CD14-positive monocyte (primary cell): ENCODE measurements at regions not wholly inside any gene's neighbourhood (a gene's known extent, or its start where the extent isn't known, plus 50 kb on each side); places are given as distances from the start of the nearest gene placed in this dataset.

Experiments
- DNase-seq, 3 donors: peaks; one replicate each; pipeline ENCODE4 v3.0.0-alpha.2; 2011 to 2022
- H2AFZ ChIP-seq: 2 replicates; pipeline ENCODE4 v1.6.0; 2012; ENCODE audit warnings: mild to moderate bottlenecking, low read depth, low read length, inconsistent platforms; ENCODE audit not compliant: insufficient read depth, poor library complexity, severe bottlenecking
- H3K27ac ChIP-seq, 2 donors: 1 replicate in 1 of 2; 2 replicates in 1 of 2; pipeline ENCODE4 v1.5.1; 2012 to 2013; ENCODE audit warnings: low read length in 2 of 2, control low read depth in 1 of 2, inconsistent platforms in 1 of 2, low read depth in 1 of 2, mild to moderate bottlenecking in 1 of 2
- H3K27me3 ChIP-seq, 2 donors: one replicate each; pipeline versions ENCODE4 v1.6.0 to v1.6.1; 2011 to 2013; ENCODE audit warnings: low read length in 2 of 2; ENCODE audit not compliant: control insufficient read depth in 2 of 2, insufficient read depth in 2 of 2
- H3K36me3 ChIP-seq, 2 donors: replicated peaks in 1 of 2; 1 replicate in 1 of 2; 2 replicates in 1 of 2; pipeline versions ENCODE4 v1.5.1 to v1.6.1; 2012 to 2013; ENCODE audit warnings: low read length in 2 of 2, control low read depth in 1 of 2, inconsistent platforms in 1 of 2, mild to moderate bottlenecking in 1 of 2; ENCODE audit not compliant: insufficient read depth in 2 of 2, control insufficient read depth in 1 of 2
- H3K4me1 ChIP-seq, 2 donors: 1 replicate in 1 of 2; 2 replicates in 1 of 2; pipeline versions ENCODE4 v1.5.1 to v1.6.1; 2012 to 2013; ENCODE audit warnings: low read length in 2 of 2, control low read depth in 1 of 2, inconsistent platforms in 1 of 2, mild to moderate bottlenecking in 1 of 2, moderate library complexity in 1 of 2; ENCODE audit not compliant: insufficient read depth in 2 of 2, control insufficient read depth in 1 of 2
- H3K4me2 ChIP-seq: replicated peaks from 2 replicates; pipeline ENCODE3; 2012; ENCODE audit warnings: low read length, moderate library complexity, mild to moderate bottlenecking; ENCODE audit not compliant: poor library complexity, severe bottlenecking; ENCODE audit errors: extremely low read depth
- H3K4me3 ChIP-seq, 3 experiments: fragments of 200-600 bp in 1 of 3; sonication (generic) in 1 of 3; replicated peaks in 1 of 3; 1 replicate in 2 of 3; 2 replicates in 1 of 3; pipeline ENCODE4 v1.5.1; 2011 to 2013; ENCODE audit warnings: low read length in 3 of 3, mild to moderate bottlenecking in 3 of 3, control low read depth in 2 of 3, low read depth in 2 of 3, inconsistent platforms in 1 of 3, moderate library complexity in 1 of 3
- H3K79me2 ChIP-seq: 2 replicates; pipeline ENCODE4 v1.6.0; 2012; ENCODE audit warnings: mild to moderate bottlenecking, control low read depth, inconsistent platforms, low read length, moderate library complexity; ENCODE audit not compliant: insufficient read depth
- H3K9ac ChIP-seq: 2 replicates; pipeline ENCODE4 v1.6.0; 2017; ENCODE audit warnings: low read length, mild to moderate bottlenecking; ENCODE audit not compliant: insufficient read depth, poor library complexity, severe bottlenecking
- H3K9me3 ChIP-seq, 2 donors: replicated peaks in 1 of 2; 1 replicate in 1 of 2; 2 replicates in 1 of 2; pipeline versions ENCODE4 v1.5.1 to v1.6.1; 2012 to 2013; ENCODE audit warnings: low read length in 2 of 2, control low read depth in 1 of 2; ENCODE audit not compliant: control insufficient read depth in 1 of 2, insufficient read depth in 1 of 2
- H4K20me1 ChIP-seq: 2 replicates; pipeline ENCODE4 v1.6.0; 2012; ENCODE audit warnings: mild to moderate bottlenecking, low read length, control low read depth, moderate library complexity; ENCODE audit not compliant: insufficient read depth
- H3K27ac Mint-ChIP-seq, 7 donors: one replicate each; pipeline ENCODE4 v1.8.0; 2020; ENCODE audit warnings: mild to moderate bottlenecking in 7 of 7, mixed read lengths in 7 of 7, moderate library complexity in 6 of 7, inconsistent platforms in 2 of 7
- H3K27me3 Mint-ChIP-seq, 3 donors: one replicate each; pipeline ENCODE4 v1.8.0; 2021 to 2022; ENCODE audit warnings: low read depth in 3 of 3, mild to moderate bottlenecking in 3 of 3, mixed read lengths in 3 of 3, moderate library complexity in 3 of 3, inconsistent platforms in 1 of 3
- H3K36me3 Mint-ChIP-seq, 2 donors: one replicate each; pipeline ENCODE4 v1.8.0; 2020; ENCODE audit warnings: mixed read lengths in 2 of 2, inconsistent platforms in 1 of 2, mild to moderate bottlenecking in 1 of 2
- H3K4me1 Mint-ChIP-seq: one replicate; pipeline ENCODE4 v1.8.0; 2020; ENCODE audit warnings: mild to moderate bottlenecking, mixed read lengths
- H3K4me3 Mint-ChIP-seq, 2 donors: one replicate each; pipeline ENCODE4 v1.8.0; 2020; ENCODE audit warnings: mild to moderate bottlenecking in 2 of 2, mixed read lengths in 2 of 2, moderate library complexity in 1 of 2
- H3K9me3 Mint-ChIP-seq, 7 donors: one replicate each; pipeline ENCODE4 v1.8.0; 2020 to 2022; ENCODE audit warnings: mixed read lengths in 7 of 7, mild to moderate bottlenecking in 6 of 7, moderate library complexity in 6 of 7, inconsistent platforms in 2 of 7
- CTCF ChIP-seq: fragments of 200-600 bp; IDR thresholded peaks from one replicate; pipeline ENCODE4 v1.8.0; 2022; ENCODE audit warnings: antibody characterized with exemption, mild to moderate bottlenecking
- WGBS: methylation state at CpG from one replicate; pipeline ENCODE4 v1.1.5; 2013; ENCODE audit warnings: missing lambda C conversion rate; ENCODE audit not compliant: insufficient coverage; 5-methylcytosine and 5-hydroxymethylcytosine counted together
- intact Hi-C, 2 donors: fragments of 100-400 bp; cut with micrococcal nuclease; formaldehyde crosslinking; loops; one replicate each; pipeline versions ENCODE4 v1.15.0 to v1.15.1; 2023

- H3K79me2 ChIP-seq, result no peaks in the 10 kb centered on the region
- no peaks in the 10 kb centered on the region for H3K4me1 ChIP-seq
- H3K27me3 ChIP-seq, result no peaks in the 10 kb centered on the region
- H3K9me3 ChIP-seq, result peaks cover 7 to 12% of the 10 kb centered on the region in 2 donors
- no peaks in the 10 kb centered on the region for H4K20me1 ChIP-seq
- Mint-ChIP-seq H3K4me1 (no peaks in the 10 kb centered on the region), H3K27me3 (peaks cover 0 to 3% (median 0%) of the 10 kb centered on the region in 3 donors), H3K36me3 (no peaks in the 10 kb centered on the region), H3K4me3 (no peak overlapping the region), H3K9me3 (peaks cover 4 to 23% (median 14%) of the 10 kb centered on the region in 7 donors), H3K27ac (no peak overlapping the region)
- no peak for DNase-seq
- TF ChIP-seq CTCF, result no peak
- intact Hi-C loops, result no loop called here
- no peaks in the 10 kb centered on the region for H3K36me3 ChIP-seq
- no peak overlapping the region for H2AFZ ChIP-seq
- no peak overlapping the region for H3K4me2 ChIP-seq
- H3K27ac ChIP-seq, result no peak overlapping the region
- no peak overlapping the region for H3K4me3 ChIP-seq
- no peak overlapping the region for H3K9ac ChIP-seq
Measured at GRCh38 chr2:53216805-53217204, 550.8 kb upstream of the CHAC2 start.

- no peaks in the 10 kb centered on the region for H3K4me1 ChIP-seq
- no peak for TF ChIP-seq CTCF
- Mint-ChIP-seq H3K27me3 (peaks cover 0 to 3% (median 0%) of the 10 kb centered on the region in 3 donors), H3K9me3 (peaks cover 4 to 23% (median 12%) of the 10 kb centered on the region in 7 donors), H3K36me3 (no peaks in the 10 kb centered on the region), H3K4me1 (no peaks in the 10 kb centered on the region), H3K4me3 (no peak overlapping the region), H3K27ac (no peak overlapping the region)
- H3K27ac ChIP-seq, result no peak overlapping the region
- no peak overlapping the region for H3K9ac ChIP-seq
- H2AFZ ChIP-seq, result no peak overlapping the region
- intact Hi-C loops, result no loop called here
- no peak overlapping the region for H3K4me2 ChIP-seq
- DNase-seq, result no peak
- H3K27me3 ChIP-seq, result no peaks in the 10 kb centered on the region
- no peaks in the 10 kb centered on the region for H4K20me1 ChIP-seq
- H3K9me3 ChIP-seq, result peaks cover 7 to 12% of the 10 kb centered on the region in 2 donors
- no CpG with 5 or more reads among the region's 1 CpG for WGBS
- no peak overlapping the region for H3K4me3 ChIP-seq
- H3K79me2 ChIP-seq, result no peaks in the 10 kb centered on the region
- H3K36me3 ChIP-seq, result no peaks in the 10 kb centered on the region
Measured at GRCh38 chr2:53212576-53212975, 555.0 kb upstream of the CHAC2 start.
